ENCODE measurements at regions not wholly inside any gene's neighbourhood (a gene's known extent, or its start where the extent isn't known, plus 50 kb on each side); places are given as distances from the start of the nearest gene placed in this dataset.

DNA sequence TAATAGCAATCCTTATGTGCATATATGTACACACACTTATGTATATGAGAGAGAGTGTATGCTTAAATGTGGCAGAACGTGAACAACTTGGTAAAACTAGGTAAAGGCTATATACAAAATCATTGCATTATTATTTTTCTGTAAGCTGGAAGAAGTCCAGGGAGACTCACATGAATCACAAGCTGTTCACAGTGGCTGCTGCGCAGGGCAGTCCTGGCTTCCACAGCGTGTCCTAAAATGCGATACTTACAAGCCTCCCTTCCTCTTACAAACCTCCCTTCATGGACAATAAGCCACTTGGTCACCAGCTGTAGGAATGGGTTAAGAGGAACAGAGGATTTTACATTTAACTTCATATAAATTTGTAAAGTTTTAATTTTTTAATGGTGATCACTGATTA, 114.9 kb upstream of the AGAP1 start:
- ChIA-PET CTCF (no interaction called here), POLR2A (no interaction called here)
- no peak for DNase-seq
- Mint-ChIP-seq H3K27me3 (peaks cover 16% of the 10 kb centered on the region), H3K27ac (no peak overlapping the region), H3K4me3 (no peak overlapping the region), H3K4me1 (no peaks in the 10 kb centered on the region), H3K9me3 (ENCODE audit: low read depth) (no peaks in the 10 kb centered on the region), H3K36me3 (ENCODE audit: low read depth) (no peaks in the 10 kb centered on the region)
- ATAC-seq = no peak
- intact Hi-C loops (cut with DNase I, micrococcal nuclease) = no loop called here

DNA sequence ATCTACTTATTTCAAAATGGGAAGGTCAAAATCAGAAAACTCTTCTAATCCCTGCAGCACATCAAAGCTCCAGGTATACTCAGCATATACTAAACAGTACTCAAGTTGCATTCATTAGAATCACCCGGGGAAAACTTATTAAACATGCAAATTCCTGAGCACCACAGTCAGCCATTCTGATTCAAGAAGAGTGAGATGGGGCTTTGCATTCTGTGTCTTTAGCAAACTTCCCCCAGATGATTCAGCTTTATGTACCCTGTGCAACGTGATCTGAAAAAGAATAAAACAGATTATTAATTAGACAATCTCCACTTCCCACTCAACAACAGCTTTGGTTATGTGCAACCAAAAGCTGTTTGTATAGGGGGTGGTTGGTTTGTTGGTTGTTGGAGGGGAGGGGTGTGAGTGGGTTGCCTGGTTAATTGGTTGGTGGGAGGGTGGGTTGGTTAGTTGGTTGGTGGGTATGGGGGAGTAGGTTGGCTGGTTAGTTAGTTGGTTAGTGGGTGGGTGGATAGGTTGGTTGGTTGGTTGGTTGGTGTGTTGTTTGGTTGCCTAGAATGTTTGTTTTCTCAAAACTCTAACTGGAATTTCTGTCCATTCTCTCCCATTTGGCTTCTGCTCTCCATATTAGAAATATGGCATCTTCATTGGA, 112.5 kb upstream of the AGAP1 start:
- POLR2A ChIA-PET = no interaction called here

DNA sequence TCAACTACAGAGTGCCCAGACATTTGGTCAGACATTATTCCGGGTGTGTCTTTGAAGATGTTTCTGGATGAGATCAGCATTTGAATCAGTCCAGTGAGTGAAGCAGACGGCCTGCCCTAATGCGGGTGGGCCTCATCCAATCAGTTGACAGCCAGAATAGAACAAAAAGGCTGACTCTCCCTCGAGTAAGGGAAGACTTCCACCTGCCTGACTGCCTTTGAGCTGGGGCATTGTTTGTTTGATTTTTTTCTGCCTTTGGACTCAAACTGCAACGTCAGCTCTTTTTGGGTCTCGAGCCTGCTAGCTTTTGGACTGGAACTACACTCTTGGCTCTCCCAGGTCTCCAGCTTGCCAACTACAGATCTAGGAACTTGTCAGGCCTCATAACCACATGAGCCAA, 111.7 kb upstream of the AGAP1 start:
- ATAC-seq = no peak
- H3K27ac Mint-ChIP-seq = no peak overlapping the region
- CTCF ChIA-PET = no interaction called here

More for the DNA sequence above, 112.5 kb upstream of the AGAP1 start:
- DNase-seq = no peak
- H3K27ac Mint-ChIP-seq = no peak overlapping the region
- no peak for ATAC-seq
- H3K27me3 Mint-ChIP-seq = peaks cover 12% of the 10 kb centered on the region
- H3K9me3 Mint-ChIP-seq (ENCODE audit: low read depth) = no peaks in the 10 kb centered on the region
- CTCF ChIA-PET = no interaction called here
- no peak overlapping the region for H3K4me3 Mint-ChIP-seq
- H3K36me3 Mint-ChIP-seq (ENCODE audit: low read depth) = no peaks in the 10 kb centered on the region
- intact Hi-C loops (cut with DNase I, micrococcal nuclease) = no loop called here
- no peaks in the 10 kb centered on the region for H3K4me1 Mint-ChIP-seq

DNA sequence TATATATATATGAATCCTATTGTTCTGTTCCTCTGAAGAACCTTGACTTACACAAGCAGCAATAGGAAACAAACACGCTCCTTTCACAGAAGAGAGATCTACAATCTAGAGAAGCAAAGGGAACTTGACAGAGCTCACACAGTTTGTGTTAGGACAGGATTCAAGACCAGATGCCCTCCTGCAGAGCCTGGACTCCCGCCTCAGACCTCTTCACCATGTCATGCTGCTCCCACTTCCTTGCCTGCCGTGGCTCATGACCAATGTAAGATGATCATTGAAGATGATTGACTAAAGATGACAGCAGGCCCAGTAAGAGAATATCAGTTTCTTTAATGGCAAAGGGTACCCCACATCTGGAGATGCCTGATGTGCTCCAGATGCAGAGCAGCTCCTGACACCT, 111.2 kb upstream of the AGAP1 start:
- Mint-ChIP-seq H3K27ac (no peak overlapping the region), H3K4me3 (no peak overlapping the region), H3K27me3 (peaks cover 10% of the 10 kb centered on the region), H3K4me1 (no peaks in the 10 kb centered on the region), H3K36me3 (ENCODE audit: low read depth) (no peaks in the 10 kb centered on the region), H3K9me3 (ENCODE audit: low read depth) (no peaks in the 10 kb centered on the region)
- ChIA-PET CTCF (interaction anchor here (0.6 kb wide), 1 partner anchor 221 kb away, joined by 3 read pairs; no protein-coding TSS in a partner anchor), POLR2A (no interaction called here)
- DNase-seq = no peak
- no peak for ATAC-seq
- intact Hi-C loops (cut with DNase I, micrococcal nuclease) = no loop called here

More for the DNA sequence above, 111.7 kb upstream of the AGAP1 start:
- Mint-ChIP-seq H3K27me3 (peaks cover 11% of the 10 kb centered on the region), H3K4me1 (no peaks in the 10 kb centered on the region), H3K36me3 (ENCODE audit: low read depth) (no peaks in the 10 kb centered on the region), H3K9me3 (ENCODE audit: low read depth) (no peaks in the 10 kb centered on the region), H3K4me3 (no peak overlapping the region)
- intact Hi-C loops (cut with DNase I, micrococcal nuclease) = no loop called here
- POLR2A ChIA-PET = no interaction called here
- no peak for DNase-seq

DNA sequence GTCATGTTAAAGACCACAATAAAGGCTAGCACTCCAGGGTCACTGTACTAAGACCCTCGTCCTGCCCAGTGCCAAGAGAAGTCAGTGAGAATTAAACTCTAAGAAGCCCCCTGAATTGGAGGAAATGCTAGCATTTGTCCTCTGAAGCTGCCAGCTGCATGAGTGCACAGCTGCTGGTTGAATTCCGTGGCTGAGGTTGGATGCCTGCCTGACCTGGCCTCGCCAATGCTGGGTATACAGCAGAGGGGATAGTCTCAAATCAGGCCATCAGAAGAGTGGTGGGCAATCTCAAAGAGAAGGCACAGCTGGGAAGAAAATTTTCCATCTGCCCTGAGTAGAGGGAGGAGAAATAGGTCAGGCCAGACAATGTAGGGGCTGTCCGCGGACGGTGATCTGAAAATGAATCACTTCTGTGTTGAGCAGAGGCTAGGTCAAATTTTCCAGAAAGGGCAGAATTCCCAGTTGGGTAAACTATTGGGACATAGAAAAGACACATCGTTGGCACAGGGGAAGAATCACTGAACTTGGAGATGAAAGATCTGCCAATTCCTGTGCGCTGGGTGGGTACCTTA, 110.5 kb upstream of the AGAP1 start:
- peaks cover 4% of the 10 kb centered on the region for H3K27me3 Mint-ChIP-seq
- H3K27ac Mint-ChIP-seq = no peak overlapping the region
- intact Hi-C loops (cut with DNase I, micrococcal nuclease) = no loop called here
- ChIA-PET POLR2A (no interaction called here), CTCF (interaction anchor here (0.6 to 0.8 kb wide), 2 partner anchors 60 to 221 kb away, joined by 3 read pairs; no protein-coding TSS in a partner anchor)
- no peak overlapping the region for H3K4me3 Mint-ChIP-seq
- H3K9me3 Mint-ChIP-seq (ENCODE audit: low read depth) = no peaks in the 10 kb centered on the region
- H3K36me3 Mint-ChIP-seq (ENCODE audit: low read depth) = no peaks in the 10 kb centered on the region
- ATAC-seq (no peak), DNase-seq (no peak)
- no peaks in the 10 kb centered on the region for H3K4me1 Mint-ChIP-seq

DNA sequence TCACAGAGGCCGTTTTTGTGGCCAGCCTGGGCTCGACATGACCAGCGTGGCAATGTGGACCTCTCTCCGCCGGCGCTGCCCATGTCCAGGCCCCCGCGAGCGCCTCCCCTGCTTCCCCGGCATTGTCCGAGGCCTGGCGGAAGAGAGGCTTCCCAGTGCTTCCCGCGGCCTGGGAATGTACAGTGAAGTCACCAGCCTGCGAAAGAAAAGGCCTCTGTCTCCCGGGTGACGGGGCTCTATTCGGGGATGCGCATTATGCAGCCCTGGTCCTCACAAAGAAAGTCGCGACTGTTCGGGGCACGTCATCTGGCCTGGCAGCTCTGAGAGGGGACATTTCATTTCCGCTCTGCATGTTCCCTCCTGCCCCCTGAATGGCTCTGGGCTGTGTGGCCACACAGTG, 109.2 kb upstream of the AGAP1 start:
- DNase-seq = no peak
- Mint-ChIP-seq H3K9me3 (ENCODE audit: low read depth) (no peaks in the 10 kb centered on the region), H3K27ac (no peak overlapping the region), H3K4me1 (no peaks in the 10 kb centered on the region), H3K4me3 (no peak overlapping the region), H3K36me3 (ENCODE audit: low read depth) (no peaks in the 10 kb centered on the region), H3K27me3 (no peaks in the 10 kb centered on the region)
- ATAC-seq = no peak
- intact Hi-C loops (cut with DNase I, micrococcal nuclease) = no loop called here
- POLR2A ChIA-PET = no interaction called here
- CTCF ChIA-PET = no interaction called here

DNA sequence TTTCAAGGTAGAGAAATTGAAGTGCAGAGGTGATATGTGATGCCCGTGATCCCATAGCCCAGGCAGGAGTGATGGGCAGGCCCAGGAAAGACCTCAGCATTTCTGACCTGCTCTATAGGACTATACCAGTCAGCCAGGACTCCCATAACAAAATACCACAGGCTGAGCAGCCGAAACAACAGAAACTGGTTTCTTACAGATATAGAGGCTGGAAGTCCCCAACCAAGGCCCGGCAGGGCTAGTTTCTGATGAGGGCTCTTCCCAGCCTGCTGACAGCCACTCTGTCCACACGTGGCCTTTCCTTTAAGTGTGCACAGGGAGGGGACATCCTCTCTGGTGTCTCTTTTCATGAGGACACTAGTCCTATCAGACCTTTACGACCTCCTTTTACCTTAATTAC, 104.2 kb upstream of the AGAP1 start:
- ATAC-seq = no peak
- no peak overlapping the region for H3K4me3 Mint-ChIP-seq
- intact Hi-C loops (cut with DNase I, micrococcal nuclease) = loop anchor here in 1 of 2 experiments (5.0 kb wide), 1 partner anchor 117 kb away; no protein-coding TSS in a partner anchor

DNA sequence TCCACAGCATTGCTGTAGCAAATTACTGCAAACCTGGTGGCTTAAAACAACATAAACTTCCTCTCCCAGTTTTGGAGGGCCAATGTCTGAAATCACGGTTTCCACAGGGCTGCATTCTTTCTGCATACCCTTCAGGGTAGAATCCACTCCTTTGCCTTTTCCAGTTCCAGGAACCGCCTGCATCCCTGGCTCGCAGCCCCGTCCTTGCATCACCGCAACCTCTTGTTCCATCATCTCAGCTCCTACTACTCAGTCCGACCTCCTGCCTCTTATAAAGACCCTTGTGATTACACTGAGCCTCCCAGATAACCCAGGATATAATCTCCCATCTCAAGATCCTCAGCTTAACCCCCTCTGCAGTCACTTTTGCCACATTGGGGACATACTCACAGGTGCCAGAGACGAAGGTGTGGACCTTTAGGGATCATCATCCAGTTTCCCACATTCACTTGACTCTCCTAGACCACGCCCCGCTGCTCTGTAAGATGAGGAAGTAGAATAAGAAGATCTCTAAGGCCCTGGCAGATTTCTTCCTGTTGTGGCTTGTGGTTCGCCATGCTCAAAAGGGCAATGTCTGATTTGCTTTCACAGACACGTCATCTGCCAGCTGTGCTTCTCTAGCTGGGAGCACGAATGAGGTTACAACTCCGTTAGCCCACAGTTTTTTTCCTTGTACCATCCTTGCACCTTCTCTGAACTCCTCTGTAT, 103.6 kb upstream of the AGAP1 start:
- DNase-seq = peak; percentile 82

More for the DNA sequence above, 104.2 kb upstream of the AGAP1 start:
- Mint-ChIP-seq H3K4me1 (peaks cover 15% of the 10 kb centered on the region), H3K27me3 (peaks cover 3% of the 10 kb centered on the region), H3K36me3 (ENCODE audit: low read depth) (no peaks in the 10 kb centered on the region), H3K9me3 (ENCODE audit: low read depth) (no peaks in the 10 kb centered on the region), H3K27ac (no peak overlapping the region)
- DNase-seq = no peak
- CTCF ChIA-PET = no interaction called here
- POLR2A ChIA-PET = no interaction called here

DNA sequence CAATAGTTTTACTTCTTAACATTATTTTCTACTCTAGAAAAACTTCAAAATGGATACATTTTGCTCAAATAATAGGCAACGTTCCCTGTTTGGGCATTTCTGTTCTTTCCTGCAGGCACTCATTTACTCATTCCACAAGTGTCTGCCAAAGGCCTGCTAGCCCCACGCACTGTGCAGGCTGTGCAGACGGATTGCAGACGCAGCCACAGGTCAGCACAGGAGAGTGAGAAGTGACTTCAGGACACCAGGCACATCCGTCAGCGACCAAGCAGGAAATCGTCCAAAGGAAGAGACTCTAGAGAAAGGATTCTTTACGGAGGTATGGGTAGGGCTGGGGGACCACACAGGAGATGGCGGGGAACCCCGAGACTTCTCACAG, 103.0 kb upstream of the AGAP1 start:
- CTCF ChIA-PET = interaction anchor here (0.6 kb wide), 1 partner anchor 211 kb away, joined by 5 read pairs; no protein-coding TSS in a partner anchor
- H3K27ac Mint-ChIP-seq = no peak overlapping the region
- no peaks in the 10 kb centered on the region for H3K9me3 Mint-ChIP-seq (ENCODE audit: low read depth)
- DNase-seq (no peak), ATAC-seq (peak; percentile 43)
- no peaks in the 10 kb centered on the region for H3K36me3 Mint-ChIP-seq (ENCODE audit: low read depth)
- intact Hi-C loops (cut with DNase I, micrococcal nuclease) = loop anchor here in 1 of 2 experiments (5.0 kb wide), 1 partner anchor 119 kb away; no protein-coding TSS in a partner anchor
- peaks cover 8% of the 10 kb centered on the region for H3K27me3 Mint-ChIP-seq
- POLR2A ChIA-PET = no interaction called here
- no peak overlapping the region for H3K4me3 Mint-ChIP-seq
- H3K4me1 Mint-ChIP-seq = peaks cover 15% of the 10 kb centered on the region

More for the DNA sequence above, 103.6 kb upstream of the AGAP1 start:
- H3K4me3 Mint-ChIP-seq = no peak overlapping the region
- no peak overlapping the region for H3K27ac Mint-ChIP-seq
- intact Hi-C loops (cut with DNase I, micrococcal nuclease) = loop anchor here in 1 of 2 experiments (5.0 kb wide), 1 partner anchor 118 kb away; no protein-coding TSS in a partner anchor
- peaks cover 5% of the 10 kb centered on the region for H3K27me3 Mint-ChIP-seq
- no peaks in the 10 kb centered on the region for H3K36me3 Mint-ChIP-seq (ENCODE audit: low read depth)
- peak; percentile 96 for ATAC-seq
- ChIA-PET CTCF (interaction anchor here (0.6 kb wide), 1 partner anchor 211 kb away, joined by 5 read pairs; no protein-coding TSS in a partner anchor), POLR2A (no interaction called here)
- no peaks in the 10 kb centered on the region for H3K9me3 Mint-ChIP-seq (ENCODE audit: low read depth)
- peaks cover 15% of the 10 kb centered on the region for H3K4me1 Mint-ChIP-seq

DNA sequence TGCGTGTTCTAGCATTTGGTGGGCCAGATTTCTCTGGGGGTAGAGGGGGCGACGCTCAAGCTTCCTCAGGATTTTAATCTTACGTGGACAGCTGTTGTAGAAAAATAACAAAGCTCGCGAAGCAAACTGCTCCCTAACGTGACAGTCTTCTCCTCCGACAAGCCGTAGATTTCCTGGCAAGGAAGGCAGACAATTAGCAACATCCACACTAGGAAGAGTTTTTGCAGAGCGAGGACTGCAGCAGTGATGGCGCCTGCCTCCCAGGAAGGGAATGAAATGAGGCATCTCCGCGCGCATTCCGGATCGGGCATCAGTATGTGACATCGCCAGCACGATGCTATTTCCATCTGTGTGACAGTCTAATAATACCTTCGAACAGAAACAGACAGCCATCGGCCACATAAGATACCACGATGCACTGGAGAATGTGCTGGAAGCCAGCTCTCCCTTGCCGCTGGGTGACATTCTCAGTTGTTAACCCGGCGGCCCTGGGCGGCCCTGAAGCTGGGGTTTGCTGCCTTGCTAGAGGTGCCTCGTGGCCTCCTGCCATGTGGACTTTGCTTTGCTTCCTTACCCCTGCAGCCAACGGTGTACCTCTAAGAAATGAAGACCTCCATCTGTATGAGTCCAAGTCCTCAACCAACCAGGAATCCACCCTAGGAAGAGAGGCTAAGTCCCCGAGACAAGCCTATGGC, 101.8 kb upstream of the AGAP1 start:
- H3K4me3 Mint-ChIP-seq = no peak overlapping the region
- POLR2A ChIA-PET = no interaction called here
- H3K27me3 Mint-ChIP-seq = peaks cover 11% of the 10 kb centered on the region
- no peak overlapping the region for H3K27ac Mint-ChIP-seq
- CTCF ChIA-PET = no interaction called here
- H3K4me1 Mint-ChIP-seq = peaks cover 15% of the 10 kb centered on the region
- H3K9me3 Mint-ChIP-seq (ENCODE audit: low read depth) = no peaks in the 10 kb centered on the region
- DNase-seq (no peak), ATAC-seq (no peak)
- H3K36me3 Mint-ChIP-seq (ENCODE audit: low read depth) = no peaks in the 10 kb centered on the region
- intact Hi-C loops (cut with DNase I, micrococcal nuclease) = loop anchor here in 1 of 2 experiments (5.0 kb wide), 1 partner anchor 120 kb away; no protein-coding TSS in a partner anchor

DNA sequence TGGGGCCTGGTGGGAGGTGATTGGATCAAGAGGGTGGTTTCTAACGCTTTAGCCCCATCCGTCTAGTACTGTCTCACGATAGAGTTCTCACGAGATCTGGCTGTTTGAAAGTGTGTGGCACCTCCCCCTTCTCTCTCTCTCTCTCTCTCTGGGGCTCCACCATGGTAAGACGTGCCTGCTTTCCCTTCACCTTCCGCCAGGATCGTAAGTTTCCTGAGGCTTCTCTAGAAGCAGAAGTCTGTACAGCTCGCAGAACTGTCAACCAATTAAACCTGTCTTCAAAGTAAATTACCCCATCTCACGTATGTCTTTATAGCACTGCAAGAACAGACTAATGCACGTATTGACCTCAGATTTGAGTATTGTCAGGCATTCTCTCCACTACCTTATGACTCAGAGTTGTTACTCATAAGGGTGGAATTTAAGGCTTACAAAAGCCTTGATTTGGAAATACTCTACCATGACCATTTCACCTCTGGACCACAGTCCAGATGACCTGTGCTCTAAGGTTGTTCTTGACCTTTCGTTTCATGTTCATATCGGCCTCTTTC, 99.5 kb upstream of the AGAP1 start:
- CTCF ChIA-PET = interaction anchor here (0.7 kb wide), 1 partner anchor 92 kb away, joined by 3 read pairs; no protein-coding TSS in a partner anchor
- DNase-seq (no peak), ATAC-seq (no peak)
- POLR2A ChIA-PET = no interaction called here
- Mint-ChIP-seq H3K4me1 (peaks cover 15% of the 10 kb centered on the region), H3K4me3 (no peak overlapping the region), H3K9me3 (ENCODE audit: low read depth) (no peaks in the 10 kb centered on the region), H3K27ac (no peak overlapping the region), H3K36me3 (ENCODE audit: low read depth) (no peaks in the 10 kb centered on the region), H3K27me3 (peaks cover 17% of the 10 kb centered on the region)
- intact Hi-C loops (cut with DNase I, micrococcal nuclease) = loop anchor here in 1 of 2 experiments (5.0 kb wide), 1 partner anchor 122 kb away; no protein-coding TSS in a partner anchor

Data from activated CD4-positive, alpha-beta T cell treated with anti-CD3 and anti-CD28 coated beads for 36 hours (primary cell).